ENCODE measurements at regions not wholly inside any gene's neighbourhood (a gene's known extent, or its start where the extent isn't known, plus 50 kb on each side); places are given as distances from the start of the nearest gene placed in this dataset.

GRCh38 chr4:11746734-11747133 is 318.0 kb upstream of the HS3ST1 start:
- TF ChIP-seq CTCF (IDR thresholded peaks at IDR 0.05) = no peak
- TF ChIP-seq ZFX (IDR thresholded peaks at IDR 0.05; ENCODE audit: borderline replicate concordance) = no peak
